ENCODE measurements at regions not wholly inside any gene's neighbourhood (a gene's known extent, or its start where the extent isn't known, plus 50 kb on each side); places are given as distances from the start of the nearest gene placed in this dataset.
"Not testable (repeated sequence)": the region's sequence is repeated elsewhere in the genome, so short reads cannot be mapped to it uniquely, and the experiment has no call there.

GRCh38 chr6:112413780-112414179, 66.7 kb downstream of the RFPL4B start:
- Histone ChIP-seq H3K4me2 (ENCODE audit: low read depth, low read length) (no peak overlapping the region), H3K79me2 (ENCODE audit: low read length) (no peaks in the 10 kb centered on the region)

GRCh38 chr6:112415366-112415765, 68.2 kb downstream of the RFPL4B start:
- TF ChIP-seq EZH2 (optimal IDR thresholded peaks at IDR 0.05; ENCODE audit: low read depth, low read length), result no peak
- no peak for TF ChIP-seq EZH2phosphoT487 (IDR thresholded peaks at IDR 0.05; ENCODE audit: low read length)
- no peak for TF ChIP-seq CTCF (IDR thresholded peaks at IDR 0.05; ENCODE audit: low read length)

More at GRCh38 chr6:112413780-112414179, 66.7 kb downstream of the RFPL4B start:
- Histone ChIP-seq H3K9ac (ENCODE audit: low read length) (no peak overlapping the region), H3K4me1 (ENCODE audit: low read length) (no peaks in the 10 kb centered on the region), H3K9me3 (replicated peaks; ENCODE audit: insufficient read depth, low read length) (no peaks in the 10 kb centered on the region), H3K9me2 (replicated peaks; ENCODE audit: insufficient read depth, low read length) (no peaks in the 10 kb centered on the region), H3K27ac (ENCODE audit: low read length) (no peak overlapping the region), H3K4me3 (ENCODE audit: low read length) (no peak overlapping the region), H2AFZ (ENCODE audit: low read length) (no peak overlapping the region), H3K27me3 (replicated peaks; ENCODE audit: insufficient read depth, low read length) (no peaks in the 10 kb centered on the region), H3F3A (ENCODE audit: insufficient read depth, low read length) (no peaks in the 10 kb centered on the region), H4K20me1 (ENCODE audit: insufficient read depth, low read length) (no peaks in the 10 kb centered on the region), H3K36me3 (replicated peaks; ENCODE audit: insufficient read depth, low read length) (no peaks in the 10 kb centered on the region)
- TF ChIP-seq CTCF (IDR thresholded peaks at IDR 0.05; ENCODE audit: low read length) (no peak), EZH2 (optimal IDR thresholded peaks at IDR 0.05; ENCODE audit: low read depth, low read length) (no peak), EZH2phosphoT487 (IDR thresholded peaks at IDR 0.05; ENCODE audit: low read length) (no peak)
- DNase-seq, result no peak

GRCh38 chr6:112416866-112417265, 69.7 kb downstream of the RFPL4B start:
- no peak for DNase-seq
- Histone ChIP-seq H3K36me3 (replicated peaks; ENCODE audit: insufficient read depth, low read length) (no peaks in the 10 kb centered on the region), H3K79me2 (ENCODE audit: low read length) (no peaks in the 10 kb centered on the region), H3F3A (ENCODE audit: insufficient read depth, low read length) (no peaks in the 10 kb centered on the region), H3K4me1 (ENCODE audit: low read length) (no peaks in the 10 kb centered on the region), H3K9me3 (replicated peaks; ENCODE audit: insufficient read depth, low read length) (no peaks in the 10 kb centered on the region), H2AFZ (ENCODE audit: low read length) (no peak overlapping the region), H3K27me3 (replicated peaks; ENCODE audit: insufficient read depth, low read length) (no peaks in the 10 kb centered on the region), H3K9me2 (replicated peaks; ENCODE audit: insufficient read depth, low read length) (no peaks in the 10 kb centered on the region), H3K4me2 (ENCODE audit: low read depth, low read length) (no peak overlapping the region), H3K9ac (ENCODE audit: low read length) (no peak overlapping the region), H3K4me3 (ENCODE audit: low read length) (no peak overlapping the region), H3K27ac (ENCODE audit: low read length) (no peak overlapping the region), H4K20me1 (ENCODE audit: insufficient read depth, low read length) (no peaks in the 10 kb centered on the region)
- TF ChIP-seq EZH2 (optimal IDR thresholded peaks at IDR 0.05; ENCODE audit: low read depth, low read length) (no peak), CTCF (IDR thresholded peaks at IDR 0.05; ENCODE audit: low read length) (no peak), EZH2phosphoT487 (IDR thresholded peaks at IDR 0.05; ENCODE audit: low read length) (no peak)

More at GRCh38 chr6:112415366-112415765, 68.2 kb downstream of the RFPL4B start:
- Histone ChIP-seq H3K36me3 (replicated peaks; ENCODE audit: insufficient read depth, low read length) (no peaks in the 10 kb centered on the region), H3K4me2 (ENCODE audit: low read depth, low read length) (no peak overlapping the region), H4K20me1 (ENCODE audit: insufficient read depth, low read length) (no peaks in the 10 kb centered on the region), H3K79me2 (ENCODE audit: low read length) (no peaks in the 10 kb centered on the region), H3K4me3 (ENCODE audit: low read length) (no peak overlapping the region), H3K9me3 (replicated peaks; ENCODE audit: insufficient read depth, low read length) (no peaks in the 10 kb centered on the region), H3K27me3 (replicated peaks; ENCODE audit: insufficient read depth, low read length) (no peaks in the 10 kb centered on the region), H3K27ac (ENCODE audit: low read length) (no peak overlapping the region), H3K9me2 (replicated peaks; ENCODE audit: insufficient read depth, low read length) (no peaks in the 10 kb centered on the region), H3K9ac (ENCODE audit: low read length) (no peak overlapping the region), H3F3A (ENCODE audit: insufficient read depth, low read length) (no peaks in the 10 kb centered on the region), H2AFZ (ENCODE audit: low read length) (no peak overlapping the region), H3K4me1 (ENCODE audit: low read length) (no peaks in the 10 kb centered on the region)
- no peak for DNase-seq

- not testable (repeated sequence) for H4K20me1 ChIP-seq (ENCODE audit: insufficient read depth, low read length); H3K4me3 ChIP-seq (ENCODE audit: low read length); H3K9ac ChIP-seq (ENCODE audit: low read length); H3K4me1 ChIP-seq (ENCODE audit: low read length); H3F3A ChIP-seq (ENCODE audit: insufficient read depth, low read length); H3K27ac ChIP-seq (ENCODE audit: low read length); H3K27me3 ChIP-seq (replicated peaks; ENCODE audit: insufficient read depth, low read length); DNase-seq; H3K9me2 ChIP-seq (replicated peaks; ENCODE audit: insufficient read depth, low read length); H3K79me2 ChIP-seq (ENCODE audit: low read length); H3K36me3 ChIP-seq (replicated peaks; ENCODE audit: insufficient read depth, low read length); H3K9me3 ChIP-seq (replicated peaks; ENCODE audit: insufficient read depth, low read length); H3K4me2 ChIP-seq (ENCODE audit: low read depth, low read length); H2AFZ ChIP-seq (ENCODE audit: low read length)
Measured at GRCh38 chr6:112427011-112427410, 79.9 kb downstream of the RFPL4B start.

All from MM.1S (cell line).